Activated CD8-positive, alpha-beta T cell treated with anti-CD3 and anti-CD28 coated beads, Interleukin-2, amount 10 ng/mL, durations not matched to agents 7 days and 5 days (primary cell): ENCODE measurements at regions not wholly inside any gene's neighbourhood (a gene's known extent, or its start where the extent isn't known, plus 50 kb on each side); places are given as distances from the start of the nearest gene placed in this dataset.
"Not testable (repeated sequence)": the region's sequence is repeated elsewhere in the genome, so short reads cannot be mapped to it uniquely, and the experiment has no call there.

ENCODE experiments used
- ATAC-seq: fragments of 150-1000 bp; cut with Tn5 transposase; one replicate; pipeline ENCODE4 v1.10.0; 2021; ENCODE audit warnings: moderate library complexity
- CTCF ChIA-PET: fragments of 350-600 bp; sonication (Branson Sonifier 250); formaldehyde crosslinking; loops from one replicate; lab custom pipeline; 2021; ENCODE audit warnings: antibody characterized with exemption; lab: Charles Lee
- POLR2A ChIA-PET: fragments of 350-600 bp; sonication (Branson Sonifier 250); formaldehyde crosslinking; loops from one replicate; lab custom pipeline; 2021; ENCODE audit warnings: antibody characterized with exemption; lab: Charles Lee
- DNase-seq: peaks from one replicate; pipeline ENCODE4 v3.0.0-alpha.2; 2020
- H3K27ac Mint-ChIP-seq: one replicate; pipeline ENCODE4 v1.8.0; 2021; ENCODE audit warnings: mild to moderate bottlenecking, mixed read lengths
- H3K27me3 Mint-ChIP-seq: one replicate; pipeline ENCODE4 v1.8.0; 2021; ENCODE audit warnings: low read depth, mixed read lengths
- H3K36me3 Mint-ChIP-seq: one replicate; pipeline ENCODE4 v1.8.0; 2021; ENCODE audit warnings: low read depth, mixed read lengths
- H3K4me1 Mint-ChIP-seq: one replicate; pipeline ENCODE4 v1.8.0; 2021; ENCODE audit warnings: low read depth, mixed read lengths
- H3K4me3 Mint-ChIP-seq: one replicate; pipeline ENCODE4 v1.8.0; 2021; ENCODE audit warnings: mild to moderate bottlenecking, mixed read lengths
- H3K9me3 Mint-ChIP-seq: one replicate; pipeline ENCODE4 v1.8.0; 2022; ENCODE audit warnings: mixed read lengths; ENCODE audit not compliant: insufficient read depth

DNA sequence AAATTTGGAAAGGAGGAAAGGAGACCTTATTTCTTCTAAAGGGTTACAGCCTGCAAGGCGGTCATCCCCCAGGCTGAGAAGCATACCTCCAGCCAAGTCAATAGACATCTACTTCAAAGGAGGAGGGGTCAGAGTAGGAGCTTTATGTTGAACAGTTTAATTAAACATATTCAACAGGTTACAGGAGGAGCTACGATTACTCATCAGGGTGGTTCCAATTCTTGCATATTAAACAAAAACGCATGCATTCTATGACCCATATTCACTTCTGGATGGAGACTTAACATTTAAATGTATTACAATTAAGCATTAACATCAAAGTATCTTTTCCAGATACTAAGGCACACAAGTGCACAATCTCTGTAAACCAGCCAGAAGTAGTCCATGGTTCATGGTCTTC is 1955.0 kb downstream of the PCDH9 start:
- no peak for DNase-seq
- peaks cover 23% of the 10 kb centered on the region for H3K9me3 Mint-ChIP-seq
- no peaks in the 10 kb centered on the region for H3K36me3 Mint-ChIP-seq
- ATAC-seq, result no peak
- H3K27ac Mint-ChIP-seq, result no peak overlapping the region
- no peaks in the 10 kb centered on the region for H3K27me3 Mint-ChIP-seq
- no peak overlapping the region for H3K4me3 Mint-ChIP-seq
- no peaks in the 10 kb centered on the region for H3K4me1 Mint-ChIP-seq
- ChIA-PET POLR2A (no interaction called here), CTCF (no interaction called here)

DNA sequence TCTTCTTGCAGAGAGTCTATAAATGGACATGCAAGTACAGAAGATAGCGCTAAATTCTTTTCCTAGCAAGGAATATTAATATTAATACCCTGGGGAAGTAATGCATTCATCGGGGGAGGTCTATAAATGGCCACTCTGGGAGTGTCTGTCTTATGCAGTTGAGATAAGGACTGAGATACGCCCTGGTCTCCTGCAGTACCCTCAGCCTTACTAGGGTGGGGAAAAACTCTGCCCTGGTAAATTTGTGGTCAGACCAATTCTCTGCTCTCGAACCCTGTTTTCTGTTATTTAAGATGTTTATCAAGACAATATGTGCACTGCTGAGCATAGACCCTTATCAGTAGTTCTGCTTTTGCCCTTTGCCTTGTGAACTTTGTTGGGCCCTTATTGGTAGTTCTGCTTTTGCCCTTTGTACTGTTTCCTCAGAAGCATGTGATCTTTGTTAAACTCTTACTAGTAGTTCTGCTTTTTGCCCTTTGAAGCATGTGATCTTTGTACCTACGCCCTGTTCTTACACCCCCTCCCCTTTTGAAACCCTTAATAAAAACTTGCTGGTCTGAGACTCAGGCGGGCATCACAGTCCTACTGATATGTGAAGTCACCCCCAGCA is 1956.2 kb downstream of the PCDH9 start:
- ATAC-seq, POLR2A ChIA-PET: not testable (repeated sequence)
- peaks cover 23% of the 10 kb centered on the region for H3K9me3 Mint-ChIP-seq

DNA sequence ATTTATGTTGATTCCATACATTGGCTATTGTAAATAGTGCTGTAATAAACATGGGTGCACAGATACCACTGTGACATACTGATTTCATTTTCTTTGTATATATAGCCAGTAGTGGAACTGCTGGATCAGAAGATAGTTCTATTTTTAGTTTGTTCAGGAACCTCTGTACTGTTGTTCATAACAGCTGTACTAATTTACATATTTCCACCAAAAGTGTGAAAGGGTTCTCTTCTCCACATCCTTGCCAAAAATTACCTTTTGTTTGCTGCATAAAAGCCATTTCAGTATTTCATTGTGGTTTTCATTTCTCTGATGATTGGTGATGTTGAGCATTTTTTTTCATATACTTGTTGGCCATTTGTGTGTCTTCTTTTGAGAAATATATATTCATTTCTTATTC is 1962.1 kb downstream of the PCDH9 start:
- Mint-ChIP-seq H3K27ac (no peak overlapping the region), H3K36me3 (no peaks in the 10 kb centered on the region)
- no peak for DNase-seq

More for the DNA sequence above, 1956.2 kb downstream of the PCDH9 start:
- H3K4me3 Mint-ChIP-seq, H3K4me1 Mint-ChIP-seq, CTCF ChIA-PET, H3K27ac Mint-ChIP-seq, H3K27me3 Mint-ChIP-seq, H3K36me3 Mint-ChIP-seq, DNase-seq: not testable (repeated sequence)

DNA sequence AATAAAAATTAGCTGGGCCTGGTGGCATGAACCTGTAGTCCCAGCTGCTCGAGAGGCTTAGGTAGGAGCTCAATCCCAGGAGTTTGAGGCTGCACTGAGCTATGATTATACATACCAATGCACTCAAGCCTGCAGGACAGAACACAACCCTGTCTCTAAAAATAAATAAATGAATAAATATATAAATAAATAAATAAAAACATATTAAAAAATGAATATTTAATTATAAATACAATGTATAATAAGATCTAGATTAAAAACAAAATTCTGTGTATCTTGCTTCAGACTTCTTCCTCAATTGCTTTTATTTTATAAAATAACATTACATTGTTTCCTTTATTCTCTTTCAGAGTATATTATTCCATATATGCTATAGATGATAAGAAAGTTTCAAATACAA is 1964.1 kb downstream of the PCDH9 start:
- H3K4me1 Mint-ChIP-seq, result no peaks in the 10 kb centered on the region
- H3K27me3 Mint-ChIP-seq, result no peaks in the 10 kb centered on the region
- H3K9me3 Mint-ChIP-seq, result peaks cover 9% of the 10 kb centered on the region
- no peak overlapping the region for H3K4me3 Mint-ChIP-seq
- ChIA-PET POLR2A (no interaction called here), CTCF (no interaction called here)
- H3K27ac Mint-ChIP-seq, result no peak overlapping the region
- ATAC-seq (no peak), DNase-seq (no peak)
- no peaks in the 10 kb centered on the region for H3K36me3 Mint-ChIP-seq

More for the DNA sequence above, 1962.1 kb downstream of the PCDH9 start:
- Mint-ChIP-seq H3K4me3 (no peak overlapping the region), H3K9me3 (peaks cover 11% of the 10 kb centered on the region), H3K4me1 (no peaks in the 10 kb centered on the region), H3K27me3 (no peaks in the 10 kb centered on the region)
- CTCF ChIA-PET, result no interaction called here
- ATAC-seq, result no peak
- POLR2A ChIA-PET, result no interaction called here

DNA sequence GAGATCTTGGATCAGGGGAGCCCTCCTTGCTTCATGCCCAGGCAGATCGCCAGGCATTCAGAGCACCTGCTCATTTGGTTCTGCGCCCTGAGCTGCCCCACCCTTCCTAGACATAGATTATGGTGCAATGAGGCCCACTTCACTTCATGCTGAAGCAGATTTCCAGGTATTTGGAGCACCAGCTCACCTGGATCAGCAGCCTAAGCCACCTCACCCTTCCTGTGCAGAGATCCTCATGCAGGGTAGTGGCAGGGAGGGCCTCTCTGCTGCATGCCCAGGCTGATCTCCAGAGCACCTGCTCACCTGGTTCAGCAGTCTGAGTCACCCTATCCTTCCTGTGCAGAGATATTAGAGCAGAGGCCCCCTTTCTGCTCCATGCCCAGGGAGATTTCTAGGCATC is 1966.1 kb downstream of the PCDH9 start:
- H3K4me1 Mint-ChIP-seq, result no peaks in the 10 kb centered on the region
- DNase-seq (no peak), ATAC-seq (no peak)
- no peaks in the 10 kb centered on the region for H3K27me3 Mint-ChIP-seq
- no peaks in the 10 kb centered on the region for H3K36me3 Mint-ChIP-seq
- ChIA-PET CTCF (no interaction called here), POLR2A (no interaction called here)
- H3K27ac Mint-ChIP-seq, result no peak overlapping the region
- peaks cover 7% of the 10 kb centered on the region for H3K9me3 Mint-ChIP-seq
- H3K4me3 Mint-ChIP-seq, result no peak overlapping the region

DNA sequence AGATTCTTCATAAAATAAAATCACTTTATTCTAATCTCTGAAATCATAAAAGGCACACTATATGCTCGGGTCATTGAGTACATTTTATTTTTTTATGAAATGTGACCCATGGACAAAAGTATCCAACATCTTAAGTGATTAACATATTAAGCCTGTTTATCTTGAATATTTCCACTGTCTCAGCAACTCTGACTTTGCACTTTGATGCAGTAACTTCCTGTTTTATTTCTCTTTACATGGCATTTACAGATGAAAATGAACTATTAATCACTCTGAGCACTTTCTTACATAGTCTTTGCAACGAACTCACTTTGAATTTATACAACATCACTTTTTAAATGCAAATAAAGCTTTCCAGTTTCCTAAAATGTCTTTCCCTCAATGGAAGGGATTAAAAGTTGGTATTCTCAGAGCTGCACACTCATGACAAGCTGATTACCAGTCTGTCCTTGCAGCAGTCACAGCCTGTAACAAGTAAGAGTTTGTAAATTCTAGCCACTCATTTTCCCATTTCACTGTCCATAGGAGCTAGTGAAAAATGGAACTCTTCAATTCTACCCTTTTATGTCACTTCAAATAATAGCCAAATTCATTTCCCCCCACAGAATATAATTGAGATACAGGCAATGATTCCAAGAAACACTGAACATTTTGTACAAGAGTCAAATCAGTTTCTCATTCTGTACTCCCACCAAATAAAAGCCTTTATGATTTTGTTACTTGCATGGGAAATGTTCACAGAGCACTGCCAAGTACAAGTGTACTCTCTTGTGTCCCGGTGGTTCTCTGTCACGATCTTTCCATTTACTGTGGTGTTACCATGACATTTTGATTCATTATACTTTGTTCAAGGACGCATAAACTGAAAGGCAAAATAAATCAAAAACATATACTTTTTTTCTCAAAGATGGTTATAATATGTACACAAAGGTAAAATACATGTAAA is 1968.9 kb downstream of the PCDH9 start:
- DNase-seq, result no peak
- ChIA-PET CTCF (no interaction called here), POLR2A (no interaction called here)
- H3K36me3 Mint-ChIP-seq, result no peaks in the 10 kb centered on the region
- no peak for ATAC-seq
- peaks cover 11% of the 10 kb centered on the region for H3K9me3 Mint-ChIP-seq
- no peaks in the 10 kb centered on the region for H3K4me1 Mint-ChIP-seq
- H3K27me3 Mint-ChIP-seq, result no peaks in the 10 kb centered on the region
- no peak overlapping the region for H3K27ac Mint-ChIP-seq
- H3K4me3 Mint-ChIP-seq, result no peak overlapping the region

DNA sequence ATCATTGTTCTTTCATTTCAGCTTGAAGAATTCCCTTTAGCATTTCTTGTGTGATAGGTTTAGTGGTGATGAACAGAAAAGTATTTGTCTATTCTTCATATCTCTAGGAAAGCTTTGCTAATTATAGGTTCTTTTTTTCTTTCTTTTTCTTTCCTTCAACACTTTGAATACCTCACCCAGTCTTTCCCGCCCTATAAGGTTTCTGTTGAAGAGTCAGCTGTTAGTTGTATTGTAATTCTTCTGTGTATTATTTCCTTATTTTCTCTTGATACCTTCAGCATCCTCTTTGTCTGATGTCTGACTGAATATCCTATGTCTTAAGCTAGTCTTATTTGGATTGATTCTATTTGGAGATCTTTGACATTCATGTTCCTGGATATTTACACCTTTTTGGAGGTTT is 1989.4 kb downstream of the PCDH9 start:
- ChIA-PET CTCF (no interaction called here), POLR2A (no interaction called here)
- ATAC-seq (no peak), DNase-seq (no peak)
- Mint-ChIP-seq H3K4me1 (no peaks in the 10 kb centered on the region), H3K27ac (no peak overlapping the region), H3K9me3 (peaks cover 18% of the 10 kb centered on the region), H3K4me3 (no peak overlapping the region), H3K27me3 (no peaks in the 10 kb centered on the region), H3K36me3 (no peaks in the 10 kb centered on the region)

DNA sequence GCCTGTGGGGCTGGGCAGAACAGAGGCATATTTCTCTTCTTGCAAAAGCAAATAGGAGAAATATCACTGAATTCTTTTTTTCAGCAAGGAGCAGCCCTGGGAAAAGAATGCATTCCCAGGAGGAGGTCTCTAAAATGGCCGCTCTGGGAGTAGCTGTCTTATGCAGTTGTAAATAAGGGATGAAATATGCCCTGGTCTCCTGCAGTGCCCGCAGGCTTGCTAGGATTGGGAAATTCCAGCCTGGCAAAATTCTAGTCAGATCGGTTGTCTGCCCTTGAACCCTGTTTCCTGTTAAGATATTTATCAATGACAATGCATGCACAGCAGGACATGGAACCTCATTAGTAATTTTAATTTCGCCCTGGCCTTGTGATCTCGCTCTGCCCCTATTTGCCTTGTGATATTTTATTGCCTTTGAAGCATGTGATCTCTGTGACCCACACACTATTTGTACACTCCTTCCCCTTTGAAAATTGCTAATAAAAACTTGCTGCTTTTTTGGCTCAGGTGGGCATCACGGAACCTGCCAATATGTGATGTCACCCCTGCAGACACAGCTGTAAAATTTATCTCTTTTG is 1993.2 kb downstream of the PCDH9 start:
- ATAC-seq (no peak), DNase-seq (no peak)
- Mint-ChIP-seq H3K27me3 (no peaks in the 10 kb centered on the region), H3K27ac (no peak overlapping the region), H3K9me3 (peaks cover 21% of the 10 kb centered on the region), H3K4me1 (no peaks in the 10 kb centered on the region), H3K4me3 (no peak overlapping the region), H3K36me3 (no peaks in the 10 kb centered on the region)
- POLR2A ChIA-PET, result no interaction called here
- CTCF ChIA-PET, result no interaction called here

DNA sequence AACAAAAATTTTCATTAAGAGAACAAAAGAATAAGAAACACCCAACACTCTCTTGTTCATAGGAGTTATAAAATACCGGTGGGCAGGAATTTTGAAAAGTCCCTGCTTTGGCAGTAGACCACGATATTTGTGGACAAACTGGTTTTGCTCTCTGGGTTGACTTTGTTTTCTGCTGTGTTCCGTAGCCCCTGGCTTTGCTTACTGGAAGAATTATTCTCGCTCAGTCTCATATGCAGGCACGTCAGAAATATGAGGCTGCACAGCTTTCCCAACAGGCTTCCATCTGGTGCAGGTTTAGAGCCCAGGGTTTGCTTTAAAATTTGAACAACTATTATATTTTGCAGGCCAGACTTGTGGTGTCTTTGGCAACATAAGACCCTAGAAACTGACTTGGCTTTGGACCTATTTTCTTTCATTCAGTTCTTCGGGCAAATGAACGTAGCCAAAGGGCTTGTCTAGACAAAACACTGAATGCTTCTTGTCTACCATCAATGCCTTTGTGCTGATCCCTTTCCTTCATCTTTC is 2012.6 kb downstream of the PCDH9 start:
- Mint-ChIP-seq H3K9me3 (peaks cover 7% of the 10 kb centered on the region), H3K4me3 (no peak overlapping the region), H3K27me3 (no peaks in the 10 kb centered on the region), H3K4me1 (no peaks in the 10 kb centered on the region), H3K36me3 (no peaks in the 10 kb centered on the region), H3K27ac (no peak overlapping the region)
- CTCF ChIA-PET, result no interaction called here
- DNase-seq, result no peak
- no peak for ATAC-seq
- POLR2A ChIA-PET, result no interaction called here

DNA sequence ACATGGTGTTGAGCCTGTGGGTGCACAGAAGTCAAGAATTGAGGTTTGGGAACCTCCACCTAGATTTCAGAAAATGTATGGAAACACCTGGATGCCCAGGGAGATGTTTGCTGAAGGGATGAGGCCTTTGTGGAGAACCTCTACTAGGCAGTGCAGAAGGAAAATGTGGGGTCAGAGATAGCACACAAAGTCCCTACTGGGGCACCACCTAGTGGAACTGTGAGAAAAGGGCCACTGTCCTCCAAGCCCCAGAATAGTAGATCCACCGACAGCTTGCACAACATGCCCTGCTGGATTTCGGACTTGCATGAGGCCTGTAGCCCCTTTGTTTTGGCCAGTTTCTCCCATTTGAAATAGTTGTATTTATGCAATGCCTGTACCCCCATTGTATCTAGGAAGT is 2027.3 kb downstream of the PCDH9 start:
- H3K4me1 Mint-ChIP-seq, CTCF ChIA-PET, ATAC-seq, H3K36me3 Mint-ChIP-seq, H3K27me3 Mint-ChIP-seq, H3K4me3 Mint-ChIP-seq, DNase-seq, POLR2A ChIA-PET, H3K27ac Mint-ChIP-seq: not testable (repeated sequence)
- H3K9me3 Mint-ChIP-seq, result peaks cover 22% of the 10 kb centered on the region

DNA sequence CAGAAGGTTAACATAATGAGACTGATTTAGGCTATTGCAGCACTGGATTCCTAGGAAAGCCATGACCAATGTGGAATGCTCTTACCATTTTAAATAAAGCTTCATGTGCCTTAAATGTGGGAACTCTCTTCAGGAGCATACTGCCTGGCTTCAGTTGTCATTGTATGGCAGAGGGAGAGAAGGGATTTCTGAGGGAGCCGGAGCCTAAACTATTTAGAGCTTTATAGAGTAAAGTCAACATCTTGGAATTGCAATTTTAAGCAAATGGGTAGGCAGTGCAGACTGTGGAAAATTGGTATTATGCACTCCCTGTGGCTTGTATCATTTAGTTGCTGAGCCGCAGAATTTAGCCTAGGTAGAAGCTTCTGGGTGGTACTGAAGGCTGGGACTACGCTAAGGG is 2041.4 kb downstream of the PCDH9 start:
- CTCF ChIA-PET, result no interaction called here
- Mint-ChIP-seq H3K27me3 (no peaks in the 10 kb centered on the region), H3K4me1 (no peaks in the 10 kb centered on the region), H3K27ac (no peak overlapping the region), H3K9me3 (peaks cover 12% of the 10 kb centered on the region), H3K4me3 (no peak overlapping the region), H3K36me3 (no peaks in the 10 kb centered on the region)
- no peak for DNase-seq
- ATAC-seq, result no peak
- POLR2A ChIA-PET, result no interaction called here

DNA sequence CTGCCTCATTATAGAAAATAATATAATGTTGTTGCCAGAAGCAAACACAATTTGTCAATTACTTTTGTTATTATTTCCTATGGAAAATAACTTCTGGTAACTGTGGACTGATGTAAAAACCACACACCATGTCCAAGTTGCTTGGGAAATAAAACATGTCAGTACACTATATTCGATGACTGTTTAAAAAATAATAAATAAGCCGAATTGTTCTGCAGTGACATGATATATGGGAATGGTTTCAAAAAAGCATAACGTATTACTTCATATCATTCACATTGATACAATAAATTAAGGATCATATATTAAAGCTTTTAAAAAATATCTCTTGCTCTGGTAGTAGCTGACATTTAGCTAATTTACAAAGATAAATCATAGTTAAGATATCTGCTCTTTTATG is 2062.1 kb downstream of the PCDH9 start:
- no peak overlapping the region for H3K4me3 Mint-ChIP-seq
- CTCF ChIA-PET, result no interaction called here
- H3K4me1 Mint-ChIP-seq, result no peaks in the 10 kb centered on the region
- POLR2A ChIA-PET, result no interaction called here
- no peak overlapping the region for H3K27ac Mint-ChIP-seq
- no peaks in the 10 kb centered on the region for H3K36me3 Mint-ChIP-seq
- no peaks in the 10 kb centered on the region for H3K27me3 Mint-ChIP-seq
- ATAC-seq (no peak), DNase-seq (no peak)
- peaks cover 1% of the 10 kb centered on the region for H3K9me3 Mint-ChIP-seq
